HT-29 (cell line): ENCODE measurements at regions not wholly inside any gene's neighbourhood (a gene's known extent, or its start where the extent isn't known, plus 50 kb on each side); places are given as distances from the start of the nearest gene placed in this dataset.

Experiments used
- DNase-seq: peaks from one replicate; pipeline ENCODE4 v3.0.0-alpha.2; 2015; ENCODE audit warnings: low spot score

DNA sequence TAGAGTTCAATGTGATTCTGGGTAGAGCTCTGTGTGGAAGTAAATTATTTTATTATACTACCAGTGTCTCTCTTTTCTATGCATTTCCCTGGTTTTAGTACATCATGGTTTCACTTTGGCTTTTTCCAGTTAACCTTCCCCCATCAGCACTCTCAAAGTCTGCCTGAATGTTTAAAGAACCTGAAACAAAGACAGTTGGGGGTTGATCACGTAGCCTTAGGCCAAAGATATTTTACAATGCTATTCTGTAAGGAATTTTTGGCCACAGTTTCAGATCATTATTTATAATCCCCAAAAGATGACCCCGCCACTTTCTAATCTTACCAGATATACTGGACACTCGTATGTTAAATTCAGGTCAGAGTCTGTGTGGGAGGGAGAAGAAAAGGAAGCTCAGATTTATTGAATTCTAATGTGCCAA, 156.3 kb upstream of the TMC3 start:
- DNase-seq, result no peak

GRCh38 chr15:81529481-81529880, 155.5 kb upstream of the TMC3 start:
- no peak for DNase-seq

- no peak for DNase-seq
Measured at GRCh38 chr15:81526029-81526428, 152.0 kb upstream of the TMC3 start.

DNA sequence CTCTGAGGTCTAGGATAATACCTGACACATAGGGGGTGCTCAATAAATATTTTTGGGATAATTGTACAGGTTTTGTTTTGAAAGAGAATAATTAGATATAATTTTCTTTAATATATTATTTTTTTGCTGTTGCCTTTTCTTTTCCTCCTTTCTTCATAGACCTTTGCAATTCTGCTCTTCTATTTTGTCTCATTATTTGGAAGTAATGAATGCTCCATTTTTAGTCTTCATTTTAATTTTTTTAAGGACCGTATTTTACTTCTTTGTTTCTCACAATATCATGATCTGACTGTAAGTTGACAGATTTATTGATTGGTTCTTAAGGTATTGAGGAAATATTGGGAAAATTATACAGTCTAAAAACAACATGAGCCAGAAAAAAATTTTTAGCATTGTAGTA, 150.5 kb upstream of the TMC3 start:
- no peak for DNase-seq

- DNase-seq, result no peak
Measured at GRCh38 chr15:81523867-81524266, 149.9 kb upstream of the TMC3 start.

DNA sequence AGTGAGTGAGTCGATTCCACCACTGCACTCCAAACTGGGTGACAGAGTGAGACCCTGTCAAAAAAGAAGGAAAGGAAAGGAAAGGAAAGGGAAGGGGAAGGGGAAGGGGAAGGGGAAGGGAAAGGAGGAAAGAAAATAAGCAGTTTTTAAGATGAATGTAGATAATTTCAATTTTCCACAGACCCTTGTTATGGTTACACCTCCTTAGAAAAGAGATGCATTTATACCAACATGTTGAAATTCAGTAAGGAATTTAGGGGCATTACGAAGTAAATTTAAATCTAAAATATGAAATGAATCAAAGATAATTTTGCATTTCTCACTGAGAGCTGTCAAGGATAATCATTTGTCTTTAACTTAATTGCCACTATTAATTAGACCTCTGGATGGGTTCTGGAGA, 146.5 kb upstream of the TMC3 start:
- DNase-seq, result no peak

DNA sequence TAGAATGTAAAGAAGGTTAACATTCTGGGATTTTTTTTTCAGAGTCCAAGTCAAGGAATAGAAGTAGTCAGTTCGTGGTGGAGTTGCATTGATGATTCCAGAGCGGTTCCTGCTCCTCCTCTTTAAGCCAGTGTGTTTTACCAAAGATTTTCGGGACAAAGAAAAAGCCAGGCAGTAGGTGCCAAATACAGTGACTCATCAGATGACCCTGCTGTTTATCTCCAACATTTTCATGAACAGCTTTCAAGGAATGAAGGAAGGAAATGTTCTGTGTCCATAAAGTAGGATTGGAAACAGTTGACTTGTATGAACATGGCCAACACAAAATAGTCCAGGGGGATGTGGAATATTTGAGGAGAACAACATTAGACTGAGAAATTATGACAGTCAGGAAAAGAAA, 142.4 kb upstream of the TMC3 start:
- no peak for DNase-seq

DNA sequence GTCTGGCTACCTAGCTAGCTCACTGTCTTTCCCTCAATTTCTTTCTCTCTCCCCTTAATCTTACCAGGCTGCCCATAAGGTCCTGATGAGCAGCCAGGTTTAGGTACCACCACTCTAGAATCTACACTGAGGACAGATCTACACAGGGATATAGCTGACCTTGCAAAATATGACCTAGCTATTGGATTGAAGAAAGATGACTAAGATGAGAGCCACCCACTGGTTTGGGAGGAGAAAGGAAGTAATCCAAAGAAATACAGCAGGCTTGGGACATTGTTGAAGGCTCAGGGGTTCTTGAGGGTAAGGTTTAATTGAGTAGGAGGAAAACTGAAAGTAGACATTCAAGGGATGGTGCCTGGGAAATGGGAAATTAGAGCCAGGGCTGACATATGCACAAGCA, 142.0 kb upstream of the TMC3 start:
- DNase-seq, result no peak

- DNase-seq, result no peak
Measured at GRCh38 chr15:81514725-81515124, 140.7 kb upstream of the TMC3 start.

DNA sequence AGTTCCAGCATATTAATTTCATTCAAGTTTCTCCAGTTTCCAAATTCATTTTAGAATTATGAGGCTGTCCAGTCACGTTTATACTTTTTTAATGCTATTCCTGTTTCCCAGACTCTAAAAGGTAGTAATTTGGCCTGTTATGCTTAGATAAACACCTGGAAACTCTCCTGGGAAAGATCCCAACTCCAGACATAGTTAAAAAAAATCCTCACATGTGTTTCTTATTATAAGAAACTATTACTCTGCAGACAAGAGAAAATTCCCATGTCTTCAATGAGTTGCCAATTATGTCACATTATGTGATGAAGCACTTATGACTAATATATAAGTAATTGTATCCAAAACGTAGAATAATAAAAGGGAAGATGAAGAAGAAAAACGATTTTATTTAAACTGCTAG, 137.1 kb upstream of the TMC3 start:
- no peak for DNase-seq

DNA sequence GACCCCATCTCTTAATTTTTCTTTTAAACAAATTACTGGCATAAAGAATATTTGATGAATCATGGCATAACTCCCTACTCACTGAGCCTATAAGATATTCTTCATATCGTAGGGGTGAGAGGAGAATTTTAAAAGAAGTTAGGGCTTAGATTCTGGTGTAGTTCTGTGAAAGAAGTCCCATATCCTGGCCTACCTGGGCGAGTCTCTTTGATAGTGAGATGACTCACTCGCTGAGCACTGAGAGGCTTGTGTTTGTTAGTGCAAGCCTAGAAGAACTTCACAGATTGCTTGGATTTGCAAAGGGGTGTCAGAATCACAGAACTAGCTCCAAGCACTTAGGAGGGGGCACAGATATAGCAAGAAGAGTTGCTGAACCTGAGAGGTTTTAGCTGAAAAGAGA, 133.8 kb upstream of the TMC3 start:
- DNase-seq, result no peak

- DNase-seq, result no peak
Measured at GRCh38 chr15:81506936-81507335, 132.9 kb upstream of the TMC3 start.

GRCh38 chr15:81506071-81506470, 132.1 kb upstream of the TMC3 start:
- no peak for DNase-seq

DNA sequence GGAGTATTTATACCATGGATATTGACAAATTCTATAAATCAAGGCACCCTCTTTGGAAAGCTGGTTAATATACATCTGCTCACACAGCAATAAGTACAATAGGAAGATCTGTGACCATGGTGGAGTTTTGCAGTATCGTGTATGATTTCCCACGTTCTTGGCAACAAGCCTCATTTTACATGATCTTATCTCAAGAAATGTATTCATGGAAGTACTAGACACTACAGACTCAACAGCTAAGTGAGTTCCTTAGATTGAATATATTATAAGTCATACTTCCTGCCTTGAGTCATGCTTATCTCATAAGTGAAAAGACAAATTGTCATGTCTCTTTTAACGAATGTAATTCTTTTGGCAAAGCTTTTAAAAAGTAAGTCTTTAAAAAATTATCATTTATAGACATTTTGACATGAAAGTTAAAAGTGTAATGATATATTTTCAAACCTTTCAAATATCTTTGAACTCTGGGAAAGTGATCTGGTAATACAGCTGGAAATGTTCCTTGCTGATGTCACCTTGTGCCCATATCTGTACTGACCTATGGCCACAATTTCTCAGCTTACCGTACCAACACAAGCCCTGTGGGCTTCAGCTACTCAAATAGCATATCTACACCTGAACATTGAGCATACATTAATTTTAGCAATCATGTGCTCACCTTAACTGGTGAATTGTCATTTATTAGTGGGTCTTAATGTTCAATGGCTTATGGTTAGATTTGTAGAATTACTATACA, 130.3 kb upstream of the TMC3 start:
- DNase-seq, result no peak

- no peak for DNase-seq
Measured at GRCh38 chr15:81502439-81502838, 128.4 kb upstream of the TMC3 start.

- no peak for DNase-seq
Measured at GRCh38 chr15:81500081-81500480, 126.1 kb upstream of the TMC3 start.

DNA sequence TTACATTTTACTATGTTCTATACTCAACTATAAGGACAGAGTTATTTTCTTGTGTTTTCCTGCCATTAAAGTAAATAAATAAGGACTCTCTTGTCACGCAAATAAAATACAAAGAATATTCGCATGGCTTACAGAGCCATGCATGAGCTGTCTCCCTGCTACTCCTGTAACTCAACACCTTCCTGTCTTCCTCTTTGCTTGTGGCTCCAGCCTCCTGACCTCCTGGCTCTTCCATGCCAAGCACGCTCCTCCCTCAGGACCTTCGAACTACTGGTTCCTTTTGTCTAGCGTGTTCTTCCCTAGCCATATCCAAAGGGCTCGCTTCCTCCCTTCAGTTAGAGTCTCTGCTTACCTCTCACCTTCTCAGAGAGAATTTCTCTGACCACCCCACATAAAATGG, 124.3 kb upstream of the TMC3 start:
- DNase-seq, result no peak

- DNase-seq, result no peak
Measured at GRCh38 chr15:81497238-81497637, 123.2 kb upstream of the TMC3 start.

- no peak for DNase-seq
Measured at GRCh38 chr15:81495780-81496467, 121.9 kb upstream of the TMC3 start.

- no peak for DNase-seq
Measured at GRCh38 chr15:81492969-81493645, 119.1 kb upstream of the TMC3 start.

DNA sequence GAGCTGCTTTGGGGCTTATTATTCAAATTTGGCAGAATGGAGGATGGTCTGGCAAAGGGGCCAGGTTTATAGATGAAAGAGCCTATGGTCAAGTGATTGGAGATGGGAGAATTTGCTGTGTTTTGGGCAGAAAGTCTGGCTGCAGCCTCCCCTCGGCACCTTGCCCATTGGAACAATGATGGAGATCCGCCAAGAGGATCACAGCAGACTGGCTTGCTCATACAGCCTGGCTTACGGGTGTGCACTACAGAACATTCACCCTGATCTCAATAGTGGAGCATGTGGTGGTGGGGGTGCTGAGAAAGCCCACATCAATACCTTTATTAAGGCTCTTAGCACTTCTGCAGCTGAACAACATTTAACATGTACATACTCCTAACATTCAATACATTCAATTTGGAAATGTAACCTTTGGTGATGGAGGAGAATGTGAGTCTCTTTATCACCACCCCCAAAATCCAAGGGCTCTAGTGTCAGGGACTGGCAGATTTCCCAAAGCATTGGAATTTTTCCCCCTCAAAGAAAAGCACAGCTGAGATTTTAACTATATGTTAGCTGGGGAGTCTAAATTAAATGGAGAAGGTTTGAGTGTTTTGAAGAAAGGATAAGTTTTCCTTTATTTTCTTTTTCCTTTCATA, 118.4 kb upstream of the TMC3 start:
- DNase-seq, result no peak

DNA sequence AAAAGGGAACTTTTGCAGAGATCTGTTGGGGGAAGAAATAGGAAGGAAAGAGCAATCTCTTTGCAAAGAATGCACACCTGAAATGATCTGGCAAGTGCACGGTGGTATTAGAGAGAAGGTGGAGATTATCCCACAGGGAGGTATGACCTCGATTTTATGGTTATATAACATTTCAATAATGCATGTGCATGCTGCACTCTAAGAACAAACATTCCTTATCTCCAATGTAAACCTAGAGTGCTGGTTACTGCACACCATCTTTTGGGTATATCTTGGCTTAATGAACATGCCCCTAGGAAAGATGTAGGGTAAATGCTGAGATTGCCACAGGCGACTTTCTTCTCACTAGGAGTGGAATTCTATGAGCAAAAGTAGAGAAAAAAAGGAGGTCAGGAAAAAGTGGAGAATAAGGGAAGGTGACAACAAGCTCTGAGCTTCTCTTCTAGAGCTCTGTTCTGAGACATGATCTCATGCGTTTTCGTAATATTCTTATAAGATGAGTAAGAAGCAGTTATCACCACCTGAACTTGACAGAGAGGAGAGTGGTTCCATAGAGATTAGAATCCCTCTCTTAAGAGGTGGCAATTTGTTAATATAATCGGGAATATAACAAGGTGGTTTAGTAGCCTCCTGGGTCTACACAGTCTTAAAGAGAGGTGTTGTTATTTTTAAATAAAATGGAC, 117.5 kb upstream of the TMC3 start:
- DNase-seq, result no peak
